ENCODE measurements at regions not wholly inside any gene's neighbourhood (a gene's known extent, or its start where the extent isn't known, plus 50 kb on each side); places are given as distances from the start of the nearest gene placed in this dataset.
"Not testable (repeated sequence)": the region's sequence is repeated elsewhere in the genome, so short reads cannot be mapped to it uniquely, and the experiment has no call there.

DNA sequence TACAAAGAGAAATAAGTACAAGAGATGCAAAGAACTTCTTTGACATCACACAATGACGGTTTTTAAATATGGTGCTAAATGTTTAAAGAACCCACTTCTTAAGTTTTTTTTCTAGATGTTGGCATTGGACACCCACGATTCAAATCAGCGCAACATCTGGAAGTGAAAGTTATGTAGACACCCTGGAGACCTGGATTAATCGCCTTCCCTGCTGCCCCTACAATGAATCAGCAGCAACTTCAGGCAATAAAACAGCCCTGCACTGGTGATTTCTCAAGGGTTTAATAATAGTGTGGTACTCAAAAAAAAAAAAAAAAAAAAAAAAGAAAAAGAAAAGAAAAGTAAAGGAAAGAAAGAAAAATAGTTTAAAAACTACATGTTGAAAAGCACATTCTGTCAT, 248.3 kb downstream of the NUF2 start:
- Mint-ChIP-seq H3K36me3 (no peaks in the 10 kb centered on the region), H3K4me3 (no peak overlapping the region), H3K9me3 (no peaks in the 10 kb centered on the region)

DNA sequence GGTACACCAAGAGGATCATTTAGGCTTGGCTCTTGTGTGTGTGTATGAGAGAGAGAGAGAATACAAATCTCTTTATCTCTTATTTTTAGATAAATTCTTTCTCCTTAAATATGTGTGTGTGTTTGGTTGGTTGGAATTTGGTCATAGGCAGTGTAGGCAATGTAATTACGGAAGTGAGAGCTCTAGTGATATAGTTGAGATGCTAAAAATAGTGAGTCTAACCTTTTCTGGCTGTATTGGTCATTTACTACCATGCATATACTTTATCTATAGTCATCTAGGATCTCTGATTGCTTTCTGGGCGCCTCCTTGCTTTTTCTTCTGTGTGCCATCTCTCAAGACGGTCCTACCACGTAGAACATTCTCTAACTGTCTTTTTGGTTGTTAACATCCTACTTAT, 250.2 kb downstream of the NUF2 start:
- ATAC-seq: no peak
- no peaks in the 10 kb centered on the region for H3K36me3 Mint-ChIP-seq
- no peak overlapping the region for H3K27ac Mint-ChIP-seq
- H3K4me1 Mint-ChIP-seq (ENCODE audit: low read depth in 2 of 2): no peaks in the 10 kb centered on the region
- H3K9me3 Mint-ChIP-seq: no peaks in the 10 kb centered on the region
- H3K4me3 Mint-ChIP-seq: no peak overlapping the region
- no peaks in the 10 kb centered on the region for H3K27me3 Mint-ChIP-seq
- no peak for DNase-seq (ENCODE audit: low spot score)

More for the DNA sequence above, 248.3 kb downstream of the NUF2 start:
- DNase-seq (ENCODE audit: low spot score) (no peak), ATAC-seq (no peak)
- Mint-ChIP-seq H3K4me1 (ENCODE audit: low read depth in 2 of 2) (no peaks in the 10 kb centered on the region), H3K27me3 (no peaks in the 10 kb centered on the region), H3K27ac (no peak overlapping the region)

DNA sequence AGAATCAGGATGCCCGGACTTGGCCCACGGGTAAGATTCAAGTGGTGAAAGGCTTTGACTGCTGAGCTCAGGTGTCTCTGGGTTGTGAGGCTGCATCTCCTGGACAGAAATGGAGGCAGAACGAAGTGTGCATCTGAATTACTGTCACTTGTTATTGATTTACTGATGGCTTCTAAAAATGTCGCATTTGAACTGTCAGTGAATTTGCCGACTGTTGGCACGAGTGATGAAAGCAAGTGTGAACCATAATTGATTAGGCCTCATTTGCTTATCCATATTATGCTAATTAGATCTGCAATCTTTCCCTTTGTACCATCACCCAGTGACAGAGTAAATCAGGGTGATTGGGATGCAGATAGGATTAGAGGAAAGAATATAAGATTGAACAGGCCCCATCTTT, 252.4 kb downstream of the NUF2 start:
- no peak overlapping the region for H3K27ac Mint-ChIP-seq
- H3K9me3 Mint-ChIP-seq: no peaks in the 10 kb centered on the region
- H3K27me3 Mint-ChIP-seq: no peaks in the 10 kb centered on the region
- no peaks in the 10 kb centered on the region for H3K4me1 Mint-ChIP-seq (ENCODE audit: low read depth in 2 of 2)
- DNase-seq (ENCODE audit: low spot score) (no peak), ATAC-seq (no peak)
- no peak overlapping the region for H3K4me3 Mint-ChIP-seq
- H3K36me3 Mint-ChIP-seq: no peaks in the 10 kb centered on the region

DNA sequence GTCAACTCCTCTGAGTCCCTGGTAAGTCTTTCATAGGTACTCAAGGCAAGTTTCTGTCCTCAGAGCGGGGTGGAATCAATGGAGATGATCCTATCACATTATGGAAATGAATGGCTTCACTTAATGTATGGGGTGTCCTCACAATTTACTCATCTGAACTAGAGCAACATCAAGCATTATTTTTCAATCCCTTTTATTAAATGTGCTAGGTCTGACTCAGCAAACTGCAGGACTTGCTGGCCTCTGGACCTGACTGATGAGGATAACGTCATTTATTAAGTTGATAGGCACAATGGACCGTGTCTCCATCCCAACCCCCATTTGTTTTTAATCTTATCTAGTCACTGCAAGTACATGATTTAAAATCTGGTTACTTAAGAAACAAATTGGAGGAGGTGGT, 259.2 kb downstream of the NUF2 start:
- Mint-ChIP-seq H3K36me3 (no peaks in the 10 kb centered on the region), H3K9me3 (no peaks in the 10 kb centered on the region), H3K4me1 (ENCODE audit: low read depth in 2 of 2) (no peaks in the 10 kb centered on the region), H3K27ac (no peak overlapping the region), H3K27me3 (no peaks in the 10 kb centered on the region), H3K4me3 (no peak overlapping the region)
- ATAC-seq (no peak), DNase-seq (ENCODE audit: low spot score) (no peak)

DNA sequence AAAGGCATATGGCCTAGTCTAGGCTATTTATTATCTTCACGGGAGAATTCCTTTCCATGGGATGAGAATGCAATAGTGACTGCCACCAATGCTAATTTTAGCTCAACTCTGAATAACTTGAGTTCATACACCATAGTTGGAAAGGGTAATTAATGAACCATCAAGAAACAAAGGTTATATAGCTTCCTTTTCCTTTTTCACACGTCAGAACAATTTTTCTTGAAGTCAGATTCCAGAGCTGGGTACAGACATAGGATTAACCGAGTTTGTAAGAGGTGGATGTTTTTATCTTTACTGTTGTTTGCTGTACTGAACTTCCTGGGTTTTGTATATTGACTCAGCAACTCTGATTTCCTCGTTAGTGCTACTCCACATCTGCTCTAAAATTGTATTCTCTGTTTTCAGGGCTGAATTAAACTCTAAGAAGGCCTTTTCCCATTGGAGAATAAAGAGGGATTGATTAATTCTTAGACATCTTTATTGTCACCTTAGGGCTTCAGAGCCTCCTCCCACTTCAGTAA, 262.0 kb downstream of the NUF2 start:
- no peak overlapping the region for H3K4me3 Mint-ChIP-seq
- no peak overlapping the region for H3K27ac Mint-ChIP-seq
- no peaks in the 10 kb centered on the region for H3K36me3 Mint-ChIP-seq
- no peaks in the 10 kb centered on the region for H3K27me3 Mint-ChIP-seq
- H3K9me3 Mint-ChIP-seq: no peaks in the 10 kb centered on the region
- H3K4me1 Mint-ChIP-seq (ENCODE audit: low read depth in 2 of 2): no peaks in the 10 kb centered on the region
- ATAC-seq (no peak), DNase-seq (ENCODE audit: low spot score) (no peak)

DNA sequence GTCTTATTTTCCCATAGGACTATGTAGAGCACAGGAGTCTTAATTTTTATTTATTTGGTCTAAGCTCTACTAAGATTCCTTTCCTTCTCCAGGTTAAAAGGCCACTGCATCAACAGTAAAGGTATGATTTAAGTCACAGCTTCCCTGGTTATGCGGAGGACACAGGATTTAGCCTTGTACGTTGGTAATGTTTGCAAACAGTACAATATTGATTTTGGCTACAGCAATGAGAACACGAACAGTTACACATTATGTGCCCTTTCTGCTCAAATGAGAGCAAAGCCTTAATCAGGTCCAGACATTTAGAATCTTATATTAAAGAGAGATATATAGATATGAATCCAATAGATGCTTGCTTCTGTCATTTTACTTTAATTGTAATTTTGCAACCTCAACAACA, 264.0 kb downstream of the NUF2 start:
- Mint-ChIP-seq H3K36me3 (no peaks in the 10 kb centered on the region), H3K27me3 (no peaks in the 10 kb centered on the region), H3K9me3 (no peaks in the 10 kb centered on the region), H3K27ac (no peak overlapping the region), H3K4me3 (no peak overlapping the region), H3K4me1 (ENCODE audit: low read depth in 2 of 2) (no peaks in the 10 kb centered on the region)
- ATAC-seq (no peak), DNase-seq (ENCODE audit: low spot score) (no peak)

DNA sequence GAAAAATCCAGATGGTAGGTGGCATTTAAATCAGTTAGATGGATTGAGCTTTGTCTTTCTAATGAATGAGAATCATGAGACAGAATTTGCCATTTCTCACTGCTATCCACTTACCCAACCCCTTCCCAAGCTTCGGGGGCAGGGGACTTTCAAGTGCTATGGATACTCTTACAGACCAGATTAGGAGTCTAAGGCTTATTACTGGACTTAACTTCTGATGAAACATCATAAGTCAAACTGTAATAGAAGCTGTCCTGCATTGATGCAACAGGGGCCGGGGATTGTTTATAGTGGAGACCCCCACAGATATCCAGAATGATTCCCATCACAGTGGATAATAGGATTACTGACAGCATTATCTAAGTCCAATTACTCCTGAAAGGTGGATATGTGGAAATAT, 267.0 kb downstream of the NUF2 start:
- Mint-ChIP-seq H3K4me3 (no peak overlapping the region), H3K9me3 (peaks cover 11% of the 10 kb centered on the region), H3K36me3 (no peaks in the 10 kb centered on the region), H3K4me1 (ENCODE audit: low read depth in 2 of 2) (no peaks in the 10 kb centered on the region), H3K27ac (no peak overlapping the region), H3K27me3 (no peaks in the 10 kb centered on the region)
- ATAC-seq (no peak), DNase-seq (ENCODE audit: low spot score) (no peak)

DNA sequence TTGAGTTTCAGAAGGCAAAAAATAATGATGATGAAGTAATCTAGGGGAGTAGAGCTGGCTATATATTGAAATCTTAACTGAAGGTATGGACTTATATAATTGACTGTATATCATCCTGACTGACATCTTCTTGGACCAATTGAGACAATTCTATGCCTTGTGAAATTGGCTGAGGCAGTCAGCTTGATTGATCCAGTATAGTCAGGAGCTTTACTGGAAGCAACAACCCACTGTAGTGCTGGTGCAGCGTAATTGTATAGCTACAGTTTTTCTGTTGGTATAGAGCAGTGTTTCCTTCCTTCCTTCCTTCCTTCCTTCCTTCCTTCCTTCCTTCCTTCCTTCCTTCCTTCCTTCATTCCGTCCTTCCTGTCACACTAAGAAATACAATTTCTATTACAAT, 268.0 kb downstream of the NUF2 start:
- Mint-ChIP-seq H3K27me3 (no peaks in the 10 kb centered on the region), H3K4me1 (ENCODE audit: low read depth in 2 of 2) (no peaks in the 10 kb centered on the region), H3K27ac (no peak overlapping the region), H3K36me3 (no peaks in the 10 kb centered on the region), H3K4me3 (no peak overlapping the region), H3K9me3 (peaks cover 11% of the 10 kb centered on the region)
- ATAC-seq (no peak), DNase-seq (ENCODE audit: low spot score) (no peak)

DNA sequence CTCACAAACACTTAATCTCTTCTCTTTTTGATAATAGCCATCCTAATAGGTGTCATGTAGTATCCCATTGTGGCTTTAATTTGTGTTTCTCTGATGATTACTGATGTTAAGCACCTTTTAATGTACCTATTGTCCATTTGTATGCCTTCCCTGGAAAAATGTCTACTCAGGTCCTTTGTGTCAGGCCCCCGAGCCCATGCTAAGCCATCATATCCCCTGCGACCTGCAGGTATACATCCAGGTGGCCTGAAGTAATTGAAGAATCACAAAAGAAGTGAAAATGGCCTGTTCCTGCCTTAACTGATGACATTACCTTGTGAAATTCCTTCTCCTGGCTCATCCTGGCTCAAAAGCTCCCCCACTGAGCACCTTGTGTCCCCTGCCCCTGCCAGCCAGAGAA, 269.4 kb downstream of the NUF2 start:
- not testable (repeated sequence) for H3K4me1 Mint-ChIP-seq (ENCODE audit: low read depth in 2 of 2); H3K27me3 Mint-ChIP-seq; ATAC-seq; H3K27ac Mint-ChIP-seq; H3K4me3 Mint-ChIP-seq; H3K36me3 Mint-ChIP-seq; DNase-seq (ENCODE audit: low spot score)
- H3K9me3 Mint-ChIP-seq: peaks cover 11% of the 10 kb centered on the region

DNA sequence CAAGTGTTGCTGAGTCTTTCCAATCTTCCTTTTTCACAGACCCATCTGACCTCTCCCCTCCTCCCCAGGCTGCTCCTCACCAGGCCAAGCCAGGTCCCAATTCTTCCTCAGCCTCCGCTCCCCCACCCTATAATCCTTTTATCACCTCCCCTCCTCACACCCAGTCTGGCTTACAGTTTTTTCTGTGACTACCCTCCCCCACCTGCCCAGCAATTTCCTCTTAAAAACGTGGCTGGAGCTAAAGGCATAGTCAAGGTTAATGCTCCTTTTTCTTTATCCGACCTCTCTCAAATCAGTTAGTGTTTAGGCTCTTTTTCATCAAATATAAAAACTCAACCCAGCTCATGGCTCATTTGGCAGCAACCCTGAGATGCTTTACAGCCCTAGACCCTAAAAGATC, 270.9 kb downstream of the NUF2 start:
- H3K4me1 Mint-ChIP-seq (ENCODE audit: low read depth in 2 of 2); ATAC-seq; DNase-seq (ENCODE audit: low spot score); H3K27me3 Mint-ChIP-seq; H3K36me3 Mint-ChIP-seq; H3K4me3 Mint-ChIP-seq; H3K27ac Mint-ChIP-seq: not testable (repeated sequence)
- peaks cover 14% of the 10 kb centered on the region for H3K9me3 Mint-ChIP-seq

DNA sequence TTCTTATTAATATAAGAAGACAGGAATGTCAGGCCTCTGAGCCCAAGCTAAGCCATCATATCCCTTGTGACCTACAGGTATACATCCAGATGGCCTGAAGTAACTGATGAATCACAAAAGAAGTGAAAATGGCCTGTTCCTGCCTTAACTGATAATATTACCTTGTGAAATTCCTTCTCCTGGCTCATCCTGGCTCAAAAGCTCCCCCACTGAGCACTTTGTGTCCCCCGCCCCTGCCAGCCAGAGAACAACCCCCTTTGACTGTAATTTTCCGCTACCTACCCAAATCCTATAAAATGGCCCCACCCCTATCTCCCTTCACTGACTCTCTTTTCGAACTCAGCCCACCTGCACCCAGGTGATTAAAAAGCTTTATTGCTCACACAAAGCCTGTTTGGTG, 274.4 kb downstream of the NUF2 start:
- not testable (repeated sequence) for H3K36me3 Mint-ChIP-seq; ATAC-seq; H3K4me1 Mint-ChIP-seq (ENCODE audit: low read depth in 2 of 2); H3K27me3 Mint-ChIP-seq; DNase-seq (ENCODE audit: low spot score); H3K27ac Mint-ChIP-seq; H3K4me3 Mint-ChIP-seq
- H3K9me3 Mint-ChIP-seq: peaks cover 18% of the 10 kb centered on the region

DNA sequence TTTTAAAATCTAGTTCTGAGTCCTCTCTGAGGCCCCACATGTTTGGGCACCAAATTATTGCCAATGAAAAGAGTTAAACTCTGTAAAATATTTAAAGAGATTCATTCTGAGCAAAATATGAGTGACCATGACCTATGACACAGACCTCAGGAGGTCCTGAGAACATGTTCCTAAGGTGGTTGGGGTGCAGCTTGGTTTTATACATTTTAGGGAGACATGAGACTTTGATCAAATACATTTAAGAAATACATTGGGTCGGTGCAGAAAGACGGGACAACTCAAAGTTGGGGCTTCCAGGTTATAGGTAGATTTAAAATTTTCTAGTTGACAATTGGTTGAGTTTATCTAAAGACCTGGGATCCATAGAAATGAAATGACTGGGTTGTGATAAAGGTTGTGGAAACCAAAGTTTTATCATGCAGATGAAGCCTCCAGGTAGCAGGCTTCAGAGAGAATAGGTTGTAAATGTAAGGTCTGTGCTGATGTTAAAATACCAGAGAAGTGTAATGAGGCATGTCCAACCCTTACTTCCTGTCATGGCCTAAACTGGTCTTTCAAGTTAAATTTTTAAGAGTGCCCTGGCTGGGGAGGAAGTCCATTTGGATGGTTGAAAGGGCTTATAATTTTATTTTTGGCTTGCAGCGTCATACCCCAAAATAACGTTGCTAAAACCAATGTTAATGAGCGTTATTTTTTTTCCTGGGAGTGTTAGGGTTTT, 274.9 kb downstream of the NUF2 start:
- H3K4me3 Mint-ChIP-seq: no peak overlapping the region
- DNase-seq (ENCODE audit: low spot score): no peak

DNA sequence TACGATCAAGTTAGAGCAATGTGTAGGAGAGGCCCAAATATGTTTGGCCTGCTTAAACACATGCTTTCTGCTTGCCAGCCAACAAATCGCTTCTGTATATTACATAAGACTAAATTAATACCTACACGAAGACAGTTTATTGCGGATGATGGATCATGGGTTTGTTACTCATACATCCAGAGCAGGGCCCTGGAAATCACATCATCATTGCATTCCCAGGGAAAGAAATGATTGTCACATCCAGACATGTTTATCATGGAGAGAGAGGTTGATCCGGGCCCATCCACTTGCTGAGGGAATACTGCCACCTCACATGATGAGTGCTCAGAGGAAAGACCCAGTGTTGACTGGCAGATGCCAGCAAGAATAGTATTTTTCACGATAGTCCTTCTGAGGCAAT, 282.6 kb downstream of the NUF2 start:
- H3K27me3 Mint-ChIP-seq: no peaks in the 10 kb centered on the region
- no peak overlapping the region for H3K4me3 Mint-ChIP-seq
- H3K9me3 Mint-ChIP-seq: peaks cover 18% of the 10 kb centered on the region
- no peak overlapping the region for H3K27ac Mint-ChIP-seq
- H3K4me1 Mint-ChIP-seq (ENCODE audit: low read depth in 2 of 2): no peaks in the 10 kb centered on the region
- ATAC-seq (no peak), DNase-seq (ENCODE audit: low spot score) (no peak)
- no peaks in the 10 kb centered on the region for H3K36me3 Mint-ChIP-seq

More for the DNA sequence above, 274.9 kb downstream of the NUF2 start:
- Mint-ChIP-seq H3K4me1 (ENCODE audit: low read depth in 2 of 2) (no peaks in the 10 kb centered on the region), H3K36me3 (no peaks in the 10 kb centered on the region), H3K27me3 (no peaks in the 10 kb centered on the region), H3K9me3 (peaks cover 18% of the 10 kb centered on the region), H3K27ac (no peak overlapping the region)
- ATAC-seq: no peak

DNA sequence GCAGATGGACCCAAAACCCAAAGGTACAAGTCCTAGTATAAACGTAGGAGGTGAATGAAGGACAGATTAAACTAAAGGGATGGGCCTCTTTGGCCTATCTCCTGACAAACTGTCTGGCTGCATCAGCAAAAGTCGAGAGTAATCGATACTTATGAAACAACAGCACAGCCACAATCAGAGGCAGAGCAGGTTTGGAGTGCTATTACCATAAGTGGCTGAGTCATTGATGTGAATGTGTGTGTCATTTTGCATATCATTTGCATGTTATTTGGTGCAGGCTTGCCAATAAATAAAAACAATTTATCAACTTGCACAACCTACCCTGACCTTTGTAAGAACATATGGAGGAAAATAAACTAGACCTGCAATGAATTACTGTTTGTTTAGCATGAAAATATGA, 283.1 kb downstream of the NUF2 start:
- no peaks in the 10 kb centered on the region for H3K36me3 Mint-ChIP-seq
- no peak overlapping the region for H3K4me3 Mint-ChIP-seq
- no peak for ATAC-seq
- no peak for DNase-seq (ENCODE audit: low spot score)
- peaks cover 15% of the 10 kb centered on the region for H3K9me3 Mint-ChIP-seq
- no peak overlapping the region for H3K27ac Mint-ChIP-seq
- no peaks in the 10 kb centered on the region for H3K4me1 Mint-ChIP-seq (ENCODE audit: low read depth in 2 of 2)
- H3K27me3 Mint-ChIP-seq: no peaks in the 10 kb centered on the region

DNA sequence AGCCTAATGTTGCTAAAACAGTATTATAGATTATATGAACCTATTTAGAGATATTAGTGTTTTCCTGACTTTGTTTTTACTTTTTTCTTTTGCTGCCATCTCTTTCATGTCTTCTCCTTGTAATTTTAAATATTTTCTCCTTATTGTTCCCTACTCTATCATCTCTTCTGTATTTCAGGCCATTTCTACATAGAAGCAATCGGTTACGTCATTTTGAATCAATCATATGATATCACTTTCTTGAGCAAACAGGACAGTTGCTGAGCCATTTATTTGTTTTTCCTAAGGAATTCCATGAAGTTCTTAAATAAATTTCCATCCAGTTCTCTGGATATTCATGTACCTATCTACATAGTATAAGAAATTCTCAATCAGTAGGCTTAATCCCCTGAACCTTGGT, 287.2 kb downstream of the NUF2 start:
- Mint-ChIP-seq H3K4me3 (no peak overlapping the region), H3K27me3 (no peaks in the 10 kb centered on the region), H3K27ac (no peak overlapping the region), H3K4me1 (ENCODE audit: low read depth in 2 of 2) (no peaks in the 10 kb centered on the region), H3K9me3 (peaks cover 13% of the 10 kb centered on the region), H3K36me3 (no peaks in the 10 kb centered on the region)
- DNase-seq (ENCODE audit: low spot score) (no peak), ATAC-seq (no peak)

All from natural killer cell treated with Interleukin-12 subunit alpha and Interleukin-12 subunit beta and Interleukin-15 and Interleukin-18, amount 100 ng/mL, for 72 hours (primary cell).